OCI-LY7 (cell line): ENCODE measurements at regions not wholly inside any gene's neighbourhood (a gene's known extent, or its start where the extent isn't known, plus 50 kb on each side); places are given as distances from the start of the nearest gene placed in this dataset.

ENCODE experiments used
- EZH2phosphoT487 ChIP-seq: fragments of 200-600 bp; sonication (generic); IDR thresholded peaks from 2 replicates; pipeline ENCODE4 v1.6.1; 2018; ENCODE audit warnings: low read depth, borderline replicate concordance, mild to moderate bottlenecking, mixed run types, antibody characterized with exemption, low read length, moderate library complexity, mixed read lengths
- TF ChIP-seq, protein P1 (sequence below): fragments of 200-600 bp; sonication (generic); conservative IDR thresholded peaks from 2 replicates; pipeline ENCODE4 v1.5.1; 2014; ENCODE audit warnings: mild to moderate bottlenecking, antibody characterized with exemption, low read length, moderate library complexity, mixed read lengths

DNA sequence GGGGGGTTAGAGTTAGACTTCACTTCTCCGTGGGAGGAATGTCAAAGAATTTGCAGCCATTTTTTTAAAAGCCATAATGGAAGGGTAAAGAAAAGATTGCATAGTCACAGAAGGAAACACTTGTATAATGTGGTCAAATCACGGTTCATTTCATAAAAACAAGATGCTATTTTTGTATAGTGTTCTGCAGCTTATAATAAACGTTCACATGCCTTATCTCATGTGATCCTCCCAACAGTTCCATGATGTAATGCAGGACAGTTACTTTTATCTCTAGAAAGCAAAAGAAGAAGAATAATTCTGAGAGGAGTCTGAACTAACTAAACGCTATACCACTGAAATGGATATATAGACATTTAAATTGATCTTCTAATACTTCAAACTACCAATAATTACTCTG lies 71.3 kb upstream of the CAMK2D start:
- TF ChIP-seq, protein P1, sequence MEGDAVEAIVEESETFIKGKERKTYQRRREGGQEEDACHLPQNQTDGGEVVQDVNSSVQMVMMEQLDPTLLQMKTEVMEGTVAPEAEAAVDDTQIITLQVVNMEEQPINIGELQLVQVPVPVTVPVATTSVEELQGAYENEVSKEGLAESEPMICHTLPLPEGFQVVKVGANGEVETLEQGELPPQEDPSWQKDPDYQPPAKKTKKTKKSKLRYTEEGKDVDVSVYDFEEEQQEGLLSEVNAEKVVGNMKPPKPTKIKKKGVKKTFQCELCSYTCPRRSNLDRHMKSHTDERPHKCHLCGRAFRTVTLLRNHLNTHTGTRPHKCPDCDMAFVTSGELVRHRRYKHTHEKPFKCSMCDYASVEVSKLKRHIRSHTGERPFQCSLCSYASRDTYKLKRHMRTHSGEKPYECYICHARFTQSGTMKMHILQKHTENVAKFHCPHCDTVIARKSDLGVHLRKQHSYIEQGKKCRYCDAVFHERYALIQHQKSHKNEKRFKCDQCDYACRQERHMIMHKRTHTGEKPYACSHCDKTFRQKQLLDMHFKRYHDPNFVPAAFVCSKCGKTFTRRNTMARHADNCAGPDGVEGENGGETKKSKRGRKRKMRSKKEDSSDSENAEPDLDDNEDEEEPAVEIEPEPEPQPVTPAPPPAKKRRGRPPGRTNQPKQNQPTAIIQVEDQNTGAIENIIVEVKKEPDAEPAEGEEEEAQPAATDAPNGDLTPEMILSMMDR = no peak
- no peak for TF ChIP-seq EZH2phosphoT487
